HuH-7.5 (cell line): ENCODE measurements at regions not wholly inside any gene's neighbourhood (a gene's known extent, or its start where the extent isn't known, plus 50 kb on each side); places are given as distances from the start of the nearest gene placed in this dataset.

Experiments
- DNase-seq: peaks from one replicate; pipeline ENCODE4 v3.0.0; 2011; ENCODE audit warnings: low spot score

GRCh38 chr2:509888-510287 lies 167.3 kb downstream of the TMEM18 start:
- DNase-seq: no peak

GRCh38 chr2:508121-508520 lies 169.1 kb downstream of the TMEM18 start:
- DNase-seq: no peak

GRCh38 chr2:506866-507265 lies 170.3 kb downstream of the TMEM18 start:
- DNase-seq: no peak

- no peak for DNase-seq
Measured at GRCh38 chr2:506451-506850, 170.8 kb downstream of the TMEM18 start.

- no peak for DNase-seq
Measured at GRCh38 chr2:505941-506340, 171.3 kb downstream of the TMEM18 start.

GRCh38 chr2:503288-503999 lies 173.8 kb downstream of the TMEM18 start:
- DNase-seq: no peak

- no peak for DNase-seq
Measured at GRCh38 chr2:502831-503230, 174.4 kb downstream of the TMEM18 start.

- DNase-seq: no peak
Measured at GRCh38 chr2:501667-502066, 175.5 kb downstream of the TMEM18 start.

- peak; percentile 28 for DNase-seq
Measured at GRCh38 chr2:501130-501529, 176.1 kb downstream of the TMEM18 start.

- no peak for DNase-seq
Measured at GRCh38 chr2:499726-500125, 177.5 kb downstream of the TMEM18 start.

GRCh38 chr2:498493-499178 lies 178.6 kb downstream of the TMEM18 start:
- no peak for DNase-seq

- DNase-seq: no peak
Measured at GRCh38 chr2:497770-498492, 179.3 kb downstream of the TMEM18 start.

GRCh38 chr2:496729-497128 lies 180.5 kb downstream of the TMEM18 start:
- no peak for DNase-seq

- no peak for DNase-seq
Measured at GRCh38 chr2:495745-496275, 181.4 kb downstream of the TMEM18 start.

- DNase-seq: no peak
Measured at GRCh38 chr2:494853-495252, 182.4 kb downstream of the TMEM18 start.

- DNase-seq: no peak
Measured at GRCh38 chr2:493228-493627, 184.0 kb downstream of the TMEM18 start.

GRCh38 chr2:492178-492577 lies 185.0 kb downstream of the TMEM18 start:
- no peak for DNase-seq

- DNase-seq: no peak
Measured at GRCh38 chr2:489838-490237, 187.4 kb downstream of the TMEM18 start.

GRCh38 chr2:489084-489483 lies 188.1 kb downstream of the TMEM18 start:
- DNase-seq: no peak

- DNase-seq: no peak
Measured at GRCh38 chr2:487186-488079, 189.8 kb downstream of the TMEM18 start.

- no peak for DNase-seq
Measured at GRCh38 chr2:486371-486770, 190.8 kb downstream of the TMEM18 start.

GRCh38 chr2:481388-481787 lies 193.5 kb upstream of the ALKAL2 start:
- DNase-seq: no peak
